DND-41 (cell line): ENCODE measurements at regions not wholly inside any gene's neighbourhood (a gene's known extent, or its start where the extent isn't known, plus 50 kb on each side); places are given as distances from the start of the nearest gene placed in this dataset.
"Not testable (repeated sequence)": the region's sequence is repeated elsewhere in the genome, so short reads cannot be mapped to it uniquely, and the experiment has no call there.

Experiments
- ATAC-seq: fragments of 200-7000 bp; cut with Tn5 transposase; 3 replicates; pipeline ENCODE4 v1.9.1; 2021; ENCODE audit warnings: low read depth; ENCODE audit not compliant: insufficient read depth
- DNase-seq: peaks from one replicate; pipeline ENCODE4 v3.0.0-alpha.2; 2020
- H2AFZ ChIP-seq: 2 replicates; pipeline ENCODE4 v1.6.0; 2012; ENCODE audit warnings: low read depth, low read length
- H3K27ac ChIP-seq: 2 replicates; pipeline ENCODE4 v1.5.1; 2012; ENCODE audit warnings: low read length, inconsistent platforms
- H3K27me3 ChIP-seq: fragments of 200-600 bp; sonication (generic); 2 replicates; pipeline ENCODE4 v1.6.0; 2012; ENCODE audit warnings: low read length, mild to moderate bottlenecking, inconsistent platforms; ENCODE audit not compliant: insufficient read depth, poor library complexity
- H3K36me3 ChIP-seq: 2 replicates; pipeline ENCODE4 v1.5.1; 2012; ENCODE audit warnings: low read length, inconsistent platforms; ENCODE audit not compliant: insufficient read depth
- H3K4me1 ChIP-seq: 2 replicates; pipeline ENCODE4 v1.5.1; 2012; ENCODE audit warnings: mild to moderate bottlenecking, low read length; ENCODE audit not compliant: insufficient read depth
- H3K4me2 ChIP-seq: 2 replicates; pipeline ENCODE4 v1.6.0; 2012; ENCODE audit warnings: mild to moderate bottlenecking, moderate library complexity, low read length, inconsistent platforms; ENCODE audit not compliant: insufficient read depth
- H3K4me3 ChIP-seq, 2 experiments: fragments of 200-600 bp in 1 of 2; shearing (Covaris generic) in 1 of 2; 2 replicates each; pipeline ENCODE4 v1.5.1; 2012 to 2016; ENCODE audit warnings: inconsistent platforms in 2 of 2, low read length in 2 of 2, mild to moderate bottlenecking in 2 of 2, low read depth in 1 of 2, moderate library complexity in 1 of 2
- H3K79me2 ChIP-seq: 2 replicates; pipeline ENCODE4 v1.6.0; 2012; ENCODE audit warnings: low read length, inconsistent platforms; ENCODE audit not compliant: insufficient read depth
- H3K9ac ChIP-seq: 2 replicates; pipeline ENCODE4 v1.6.0; 2012; ENCODE audit warnings: low read depth, mild to moderate bottlenecking, inconsistent platforms, low read length, moderate library complexity
- H3K9me3 ChIP-seq: 2 replicates; pipeline ENCODE4 v1.5.1; 2012; ENCODE audit warnings: low read length, moderate library complexity, mild to moderate bottlenecking, inconsistent platforms; ENCODE audit not compliant: insufficient read depth, severe bottlenecking
- H4K20me1 ChIP-seq: 2 replicates; pipeline ENCODE4 v1.6.0; 2012; ENCODE audit warnings: low read length; ENCODE audit not compliant: insufficient read depth
- CTCF ChIP-seq: IDR thresholded peaks from 2 replicates; pipeline ENCODE4 v1.5.1; 2012; ENCODE audit warnings: borderline replicate concordance, low read length, moderate library complexity, mild to moderate bottlenecking; ENCODE audit not compliant: poor library complexity, severe bottlenecking; ENCODE audit errors: extremely low read depth
- EZH2 ChIP-seq: IDR thresholded peaks from 3 replicates; pipeline ENCODE4 v1.6.1; 2012; ENCODE audit warnings: borderline replicate concordance, low read depth, mild to moderate bottlenecking, moderate library complexity, low read length, inconsistent platforms; ENCODE audit not compliant: severe bottlenecking

GRCh38 chr15:99467338-99467720 lies 98.5 kb upstream of the MEF2A start:
- H3K27ac ChIP-seq, result no peak overlapping the region
- no peak overlapping the region for H3K4me2 ChIP-seq

GRCh38 chr15:99467853-99468464 lies 97.8 kb upstream of the MEF2A start:
- Histone ChIP-seq H3K9ac (no peak overlapping the region), H3K27ac (no peak overlapping the region), H3K36me3 (no peaks in the 10 kb centered on the region), H3K79me2 (no peaks in the 10 kb centered on the region), H2AFZ (no peak overlapping the region), H3K9me3 (peaks cover 17% of the 10 kb centered on the region), H3K27me3 (no peaks in the 10 kb centered on the region), H3K4me3 (no peak overlapping the region), H3K4me1 (no peaks in the 10 kb centered on the region), H4K20me1 (no peaks in the 10 kb centered on the region), H3K4me2 (no peak overlapping the region)
- no peak for DNase-seq
- no peak for TF ChIP-seq CTCF
- no peak for TF ChIP-seq EZH2
- ATAC-seq, result no peak

More at GRCh38 chr15:99467338-99467720, 98.5 kb upstream of the MEF2A start:
- ATAC-seq, result no peak
- Histone ChIP-seq H3K4me1 (no peaks in the 10 kb centered on the region), H3K36me3 (no peaks in the 10 kb centered on the region), H3K79me2 (no peaks in the 10 kb centered on the region), H3K9me3 (peaks cover 17% of the 10 kb centered on the region), H3K9ac (no peak overlapping the region), H3K27me3 (no peaks in the 10 kb centered on the region), H3K4me3 (no peak overlapping the region), H2AFZ (no peak overlapping the region), H4K20me1 (no peaks in the 10 kb centered on the region)
- DNase-seq, result no peak
- TF ChIP-seq CTCF, result no peak
- no peak for TF ChIP-seq EZH2

GRCh38 chr15:99470204-99470603 lies 95.6 kb upstream of the MEF2A start:
- not testable (repeated sequence) for H3K4me3 ChIP-seq, H3K27ac ChIP-seq, DNase-seq, H3K4me1 ChIP-seq, H4K20me1 ChIP-seq, H3K27me3 ChIP-seq, ATAC-seq, H3K36me3 ChIP-seq, H3K4me2 ChIP-seq, H3K9me3 ChIP-seq, H3K9ac ChIP-seq, H3K79me2 ChIP-seq, H2AFZ ChIP-seq

GRCh38 chr15:99472416-99473145 lies 93.2 kb upstream of the MEF2A start:
- no peak overlapping the region for H3K4me2 ChIP-seq
- H4K20me1 ChIP-seq, result no peaks in the 10 kb centered on the region
- no peaks in the 10 kb centered on the region for H3K79me2 ChIP-seq
- H3K36me3 ChIP-seq, result no peaks in the 10 kb centered on the region
- no peaks in the 10 kb centered on the region for H3K9me3 ChIP-seq
- H3K4me1 ChIP-seq, result peaks cover 18% of the 10 kb centered on the region
- H3K9ac ChIP-seq, result no peak overlapping the region
- DNase-seq (no peak), ATAC-seq (no peak)
- no peak overlapping the region for H2AFZ ChIP-seq
- no peak overlapping the region for H3K27ac ChIP-seq
- TF ChIP-seq CTCF (no peak), EZH2 (no peak)
- H3K4me3 ChIP-seq, result no peak overlapping the region
- H3K27me3 ChIP-seq, result no peaks in the 10 kb centered on the region
